HepG2 (cell line): ENCODE measurements at regions not wholly inside any gene's neighbourhood (a gene's known extent, or its start where the extent isn't known, plus 50 kb on each side); places are given as distances from the start of the nearest gene placed in this dataset.

Experiments used
- ATAC-seq: fragments of 200-7000 bp; cut with Tn5 transposase; 3 replicates; pipeline ENCODE4 v1.9.1; 2020; ENCODE audit warnings: mild to moderate bottlenecking, moderate library complexity
- BruUV-seq: library from RNA; stranded (reverse); fragments of 400-500 nt; replicated peaks from 2 replicates; lab custom pipeline; 2021; lab: Mats Ljungman, UMichigan
- CTCF ChIA-PET: fragments of 300-600 bp; formaldehyde crosslinking; extraction: SDS; loops from one replicate; lab custom pipeline; 2021; ENCODE audit warnings: low total read pairs, inconsistent platforms, low intra/inter-chr PET ratio; lab: Yijun Ruan, JAX
- POLR2A ChIA-PET: fragments of 350-600 bp; sonication (Branson Sonifier 250); formaldehyde crosslinking; loops from one replicate; lab custom pipeline; 2020; ENCODE audit warnings: antibody characterized with exemption, inconsistent platforms; lab: Yijun Ruan, JAX
- DNase-seq: peaks from one replicate; pipeline ENCODE4 v3.0.0-alpha.2; 2015; ENCODE audit warnings: low spot score
- FAIRE-seq: peaks from 3 replicates; lab custom pipeline; 2011; peaks lifted over from hg19 to GRCh38; lab: Jason Lieb, UNC
- H2AFZ ChIP-seq: one replicate; pipeline ENCODE4 v1.6.1; 2011; ENCODE audit warnings: low read length, inconsistent platforms
- H3K27ac ChIP-seq: fragments of 300-600 bp; 3 replicates; pipeline ENCODE4 v1.8.0; 2011; ENCODE audit warnings: mixed run types, mild to moderate bottlenecking, mixed read lengths, low read length, inconsistent platforms; ENCODE audit not compliant: insufficient read depth; ENCODE audit errors: extremely low read length
- H3K27me3 ChIP-seq, 2 experiments: fragments of 200-600 bp in 1 of 2; 2 replicates in 1 of 2; 3 replicates in 1 of 2; pipeline versions ENCODE4 v1.6.0 to v1.8.0; 2011; ENCODE audit warnings: low read length in 2 of 2, mild to moderate bottlenecking in 2 of 2, moderate library complexity in 2 of 2, inconsistent platforms in 1 of 2; ENCODE audit not compliant: insufficient read depth in 2 of 2, control insufficient read depth in 1 of 2
- H3K36me3 ChIP-seq, 2 experiments: fragments of 200-600 bp in 1 of 2; replicated peaks in 1 of 2; 2 replicates in 1 of 2; 3 replicates in 1 of 2; pipeline versions ENCODE4 v1.5.1 to v1.8.0; 2011; ENCODE audit warnings: low read length in 2 of 2, inconsistent platforms in 1 of 2; ENCODE audit not compliant: insufficient read depth in 2 of 2, control insufficient read depth in 1 of 2
- H3K4me1 ChIP-seq: 2 replicates; pipeline ENCODE4 v1.5.1; 2012; ENCODE audit warnings: low read length, inconsistent platforms; ENCODE audit not compliant: insufficient read depth
- H3K4me2 ChIP-seq: 2 replicates; pipeline ENCODE4 v1.6.0; 2011; ENCODE audit warnings: low read depth, low read length, inconsistent platforms
- H3K4me3 ChIP-seq, 3 experiments: fragments of 200-600 bp in 1 of 3; sonication (generic), shearing (Covaris generic) in 1 of 3; replicated peaks in 1 of 3; 2 replicates each; pipeline ENCODE4 v1.5.1; 2011 to 2016; ENCODE audit warnings: low read length in 3 of 3, inconsistent platforms in 2 of 3, low read depth in 2 of 3, mild to moderate bottlenecking in 2 of 3, control low read depth in 1 of 3, mixed read lengths in 1 of 3; ENCODE audit not compliant: insufficient read depth in 1 of 3
- H3K79me2 ChIP-seq: one replicate; pipeline ENCODE4 v1.6.1; 2011; ENCODE audit warnings: low read length, inconsistent platforms; ENCODE audit not compliant: insufficient read depth
- H3K9ac ChIP-seq: 2 replicates; pipeline ENCODE4 v1.6.0; 2011; ENCODE audit warnings: mild to moderate bottlenecking, low read depth, low read length, inconsistent platforms; ENCODE audit not compliant: insufficient read depth
- H3K9me3 ChIP-seq: 2 replicates; pipeline ENCODE4 v1.5.1; 2012; ENCODE audit warnings: mild to moderate bottlenecking, low read length
- H4K20me1 ChIP-seq: 2 replicates; pipeline ENCODE4 v1.6.0; 2011; ENCODE audit warnings: inconsistent platforms, mild to moderate bottlenecking, low read length, moderate library complexity; ENCODE audit not compliant: insufficient read depth
- ADNP ChIP-seq: sonication (generic); formaldehyde crosslinking; IDR thresholded peaks from 2 replicates; pipeline ENCODE4 v1.4.0; 2020; ENCODE audit warnings: missing genetic modification reagents
- ARHGAP35 ChIP-seq: sonication (generic); formaldehyde crosslinking; IDR thresholded peaks from 2 replicates; pipeline ENCODE4 v1.9.0; 2022; ENCODE audit warnings: mild to moderate bottlenecking, inconsistent platforms, moderate library complexity, missing genetic modification reagents, borderline replicate concordance
- ARID4A ChIP-seq: sonication (generic); formaldehyde crosslinking; IDR thresholded peaks from 2 replicates; pipeline ENCODE4 v1.5.0; 2020; ENCODE audit warnings: mild to moderate bottlenecking, missing genetic modification reagents, borderline replicate concordance
- GLMP ChIP-seq: sonication (generic); formaldehyde crosslinking; IDR thresholded peaks from 2 replicates; pipeline ENCODE4 v1.9.0; 2021; ENCODE audit warnings: missing genetic modification reagents, mild to moderate bottlenecking, borderline replicate concordance
- NAIF1 ChIP-seq: sonication (generic); formaldehyde crosslinking; IDR thresholded peaks from 2 replicates; pipeline ENCODE4 v1.5.0; 2020; ENCODE audit warnings: mild to moderate bottlenecking, missing genetic modification reagents, borderline replicate concordance
- NR0B2 ChIP-seq: sonication (generic); formaldehyde crosslinking; IDR thresholded peaks from 2 replicates; pipeline ENCODE4 v1.4.0; 2020; ENCODE audit warnings: mild to moderate bottlenecking, missing genetic modification reagents
- PHF5A ChIP-seq: IDR thresholded peaks from one replicate; pipeline ENCODE4 v1.6.1; 2018; ENCODE audit warnings: low read depth, missing genetic modification reagents; ENCODE audit not compliant: unreplicated experiment
- PPARG ChIP-seq: conservative IDR thresholded peaks from 2 replicates; pipeline ENCODE4 v1.6.1; 2016; ENCODE audit warnings: missing biosample characterization, missing genetic modification reagents
- ZIK1 ChIP-seq: sonication (generic); formaldehyde crosslinking; IDR thresholded peaks from 2 replicates; pipeline ENCODE4 v1.5.0; 2020; ENCODE audit warnings: mild to moderate bottlenecking, low read depth, missing genetic modification reagents, borderline replicate concordance
- ZNF138 ChIP-seq: sonication (generic); formaldehyde crosslinking; IDR thresholded peaks from 2 replicates; pipeline ENCODE4 v1.5.0; 2020; ENCODE audit warnings: mild to moderate bottlenecking, low read depth, missing genetic modification reagents
- ZNF33B ChIP-seq: sonication (generic); formaldehyde crosslinking; IDR thresholded peaks from 2 replicates; pipeline ENCODE4 v1.5.1; 2020; ENCODE audit warnings: mild to moderate bottlenecking, missing genetic modification reagents
- in situ Hi-C: cut with HindIII; loops from 2 replicates; pipeline ENCODE4 v1.10.0; 2017; ENCODE audit warnings: low pct_unique_long_range_greater_than_20kb; ENCODE audit not compliant: extremely low pct_ligation_motif_present
- intact Hi-C: fragments of 100-400 bp; cut with micrococcal nuclease; formaldehyde crosslinking; loops from one replicate; pipeline ENCODE4 v1.10.0; 2022; ENCODE audit not compliant: unreplicated experiment

- TF ChIP-seq ZIK1 (CRISPR knock-in tag) (no peak), PPARG (CRISPR knock-in tag) (no peak), ARID4A (CRISPR knock-in tag) (no peak), NAIF1 (no peak)
Observed at GRCh38 chr7:26051021-26051420, 101.0 kb upstream of the NFE2L3 start (continued).

- no peak for ATAC-seq
- in situ Hi-C loops, result no loop called here
- H4K20me1 ChIP-seq, result no peaks in the 10 kb centered on the region
- no peaks in the 10 kb centered on the region for H3K36me3 ChIP-seq
- no peak overlapping the region for H2AFZ ChIP-seq
- H3K9ac ChIP-seq, result no peak overlapping the region
- CTCF ChIA-PET, result no interaction called here
- no peak overlapping the region for H3K4me2 ChIP-seq
- POLR2A ChIA-PET, result no interaction called here
- TF ChIP-seq ZNF33B (CRISPR knock-in tag) (no peak), ZNF138 (no peak), ADNP (CRISPR knock-in tag) (no peak), ARHGAP35 (CRISPR knock-in tag) (no peak), NR0B2 (CRISPR knock-in tag) (no peak), GLMP (CRISPR knock-in tag) (no peak), NAIF1 (no peak), PHF5A (CRISPR knock-in tag) (no peak)
- no peaks in the 10 kb centered on the region for H3K79me2 ChIP-seq
- peaks cover 0 to 7% of the 10 kb centered on the region in 2 experiments; a peak in 1 of 5 replicates for H3K27me3 ChIP-seq
- H3K9me3 ChIP-seq, result no peaks in the 10 kb centered on the region
- DNase-seq, result no peak
- no peak overlapping the region for H3K4me3 ChIP-seq
- FAIRE-seq, result no peak
- H3K27ac ChIP-seq, result no peak overlapping the region
- BruUV-seq, result no TSS peak
- no peaks in the 10 kb centered on the region for H3K4me1 ChIP-seq
- intact Hi-C loops, result no loop called here
Observed at GRCh38 chr7:26052706-26053105, 99.3 kb upstream of the NFE2L3 start.
